AG04449 (cell line): ENCODE measurements at regions not wholly inside any gene's neighbourhood (a gene's known extent, or its start where the extent isn't known, plus 50 kb on each side); places are given as distances from the start of the nearest gene placed in this dataset.
"Not testable (repeated sequence)": the region's sequence is repeated elsewhere in the genome, so short reads cannot be mapped to it uniquely, and the experiment has no call there.

ENCODE experiments used
- CTCF ChIA-PET: fragments of 350-600 bp; formaldehyde crosslinking; extraction: SDS; loops from one replicate; lab custom pipeline; 2021; ENCODE audit warnings: antibody characterized with exemption; lab: Yijun Ruan, JAX
- POLR2A ChIA-PET: fragments of 400-600, 350-600 bp; formaldehyde crosslinking; extraction: SDS; loops from one replicate; lab custom pipeline; 2020; ENCODE audit warnings: antibody characterized with exemption, inconsistent platforms; lab: Yijun Ruan, JAX
- DNase-seq: peaks from one replicate; pipeline ENCODE4 v3.0.0-alpha.2; 2010; ENCODE audit warnings: low read depth, low spot score
- H3K4me3 ChIP-seq: 2 replicates; pipeline ENCODE4 v1.5.1; 2011; ENCODE audit warnings: low read depth, mild to moderate bottlenecking, control low read depth, low read length
- TF ChIP-seq, protein P1 (sequence below): IDR thresholded peaks from one replicate; pipeline ENCODE4 v1.5.1; 2011; ENCODE audit warnings: mild to moderate bottlenecking, moderate library complexity, low read length, control low read depth, inconsistent platforms; ENCODE audit not compliant: insufficient read depth; ENCODE audit errors: missing control alignments

DNA sequence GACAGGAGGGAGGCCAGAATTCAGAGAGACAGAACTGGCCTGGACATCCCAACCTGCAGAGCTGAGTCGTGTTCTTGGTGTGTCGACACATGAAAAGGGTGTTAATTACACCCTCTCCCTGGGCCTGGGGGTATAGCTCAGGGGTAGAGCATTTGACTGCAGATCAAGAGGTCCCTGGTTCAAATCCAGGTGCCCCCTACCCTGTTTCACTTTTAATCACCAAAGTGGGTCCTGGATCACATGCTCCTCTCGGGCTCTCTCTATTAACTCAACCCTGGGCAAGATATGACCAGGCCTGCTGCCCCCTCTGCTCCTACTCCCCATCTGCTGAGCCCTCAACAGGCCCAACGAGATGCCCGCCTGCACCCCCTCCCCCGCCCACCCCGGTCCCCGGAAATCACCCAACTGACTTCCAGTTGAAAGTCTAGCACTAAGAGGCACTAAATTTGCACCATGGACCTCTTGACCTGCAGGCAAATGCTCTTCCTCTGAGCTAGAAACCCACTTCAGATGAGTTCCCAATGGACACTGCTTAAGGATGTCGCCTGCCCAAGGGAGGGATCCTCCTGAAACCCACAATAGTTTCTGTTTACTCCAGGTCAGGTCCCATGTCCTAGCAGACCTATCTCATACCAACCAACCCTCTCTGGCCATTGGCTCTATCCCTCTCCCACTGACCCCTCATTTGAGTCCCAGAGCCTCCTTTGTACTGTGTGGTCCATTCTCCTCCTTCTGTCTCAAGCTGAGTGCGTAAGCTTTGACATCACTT, 137.6 kb downstream of the ZNF467 start:
- H3K4me3 ChIP-seq, result no peak overlapping the region
- DNase-seq, result no peak
- ChIA-PET POLR2A (no interaction called here), CTCF (interaction anchor here (1.3 kb wide), 1 partner anchor 11 kb away, joined by 5 read pairs; no protein-coding TSS in a partner anchor)
- TF ChIP-seq, protein P1, sequence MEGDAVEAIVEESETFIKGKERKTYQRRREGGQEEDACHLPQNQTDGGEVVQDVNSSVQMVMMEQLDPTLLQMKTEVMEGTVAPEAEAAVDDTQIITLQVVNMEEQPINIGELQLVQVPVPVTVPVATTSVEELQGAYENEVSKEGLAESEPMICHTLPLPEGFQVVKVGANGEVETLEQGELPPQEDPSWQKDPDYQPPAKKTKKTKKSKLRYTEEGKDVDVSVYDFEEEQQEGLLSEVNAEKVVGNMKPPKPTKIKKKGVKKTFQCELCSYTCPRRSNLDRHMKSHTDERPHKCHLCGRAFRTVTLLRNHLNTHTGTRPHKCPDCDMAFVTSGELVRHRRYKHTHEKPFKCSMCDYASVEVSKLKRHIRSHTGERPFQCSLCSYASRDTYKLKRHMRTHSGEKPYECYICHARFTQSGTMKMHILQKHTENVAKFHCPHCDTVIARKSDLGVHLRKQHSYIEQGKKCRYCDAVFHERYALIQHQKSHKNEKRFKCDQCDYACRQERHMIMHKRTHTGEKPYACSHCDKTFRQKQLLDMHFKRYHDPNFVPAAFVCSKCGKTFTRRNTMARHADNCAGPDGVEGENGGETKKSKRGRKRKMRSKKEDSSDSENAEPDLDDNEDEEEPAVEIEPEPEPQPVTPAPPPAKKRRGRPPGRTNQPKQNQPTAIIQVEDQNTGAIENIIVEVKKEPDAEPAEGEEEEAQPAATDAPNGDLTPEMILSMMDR, result no peak

DNA sequence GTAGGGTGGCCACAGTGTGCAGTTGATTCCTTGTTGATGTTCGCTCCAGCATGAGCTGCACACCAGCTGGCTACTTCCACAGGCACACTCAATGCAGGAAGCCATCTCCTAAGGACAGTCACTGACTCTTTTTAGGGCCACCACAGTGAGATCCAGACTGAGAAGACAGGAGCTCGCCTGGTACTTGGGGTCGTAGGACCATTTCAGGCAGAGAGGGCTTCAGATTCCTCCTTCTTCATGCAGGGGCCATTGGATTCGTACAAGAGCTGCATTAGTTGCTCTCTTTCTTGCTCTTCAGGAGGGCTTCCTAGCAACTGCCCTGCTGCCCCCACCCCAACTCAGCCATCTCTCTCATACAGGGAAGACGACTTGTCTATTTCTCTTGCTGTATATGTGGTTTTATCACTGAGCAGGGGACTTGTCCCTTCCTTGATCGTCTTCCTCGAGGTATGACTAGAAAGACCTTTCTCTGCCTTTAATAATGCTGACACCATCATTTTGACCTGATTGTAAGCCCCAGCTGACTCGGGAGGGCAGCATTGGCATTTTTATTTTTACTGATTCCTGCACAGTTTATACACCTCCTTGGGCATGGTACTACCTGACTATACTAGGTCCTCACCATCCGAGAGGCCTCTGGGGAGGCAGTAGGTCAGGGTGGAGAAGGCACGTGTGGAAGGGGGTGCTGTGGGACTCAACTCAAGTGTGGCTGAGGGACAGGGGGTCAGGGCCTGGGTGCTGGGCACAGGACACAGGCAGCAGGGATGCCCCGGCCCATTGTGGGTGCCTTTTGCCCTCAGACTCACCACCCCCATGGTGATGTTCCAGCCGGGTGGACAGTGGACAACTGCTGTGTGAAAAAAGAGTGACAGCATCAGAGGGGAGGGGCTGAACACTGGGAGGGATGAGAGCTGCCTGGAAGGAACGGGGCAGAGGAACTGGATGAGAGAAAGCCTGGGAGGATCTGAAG, 136.7 kb upstream of the ZNF746 start:
- TF ChIP-seq, protein P1, result no peak
- H3K4me3 ChIP-seq, result no peak overlapping the region
- ChIA-PET POLR2A (no interaction called here), CTCF (interaction anchor here (0.7 kb wide), 1 partner anchor 9 kb away, joined by 5 read pairs; no protein-coding TSS in a partner anchor)
- DNase-seq, result no peak

DNA sequence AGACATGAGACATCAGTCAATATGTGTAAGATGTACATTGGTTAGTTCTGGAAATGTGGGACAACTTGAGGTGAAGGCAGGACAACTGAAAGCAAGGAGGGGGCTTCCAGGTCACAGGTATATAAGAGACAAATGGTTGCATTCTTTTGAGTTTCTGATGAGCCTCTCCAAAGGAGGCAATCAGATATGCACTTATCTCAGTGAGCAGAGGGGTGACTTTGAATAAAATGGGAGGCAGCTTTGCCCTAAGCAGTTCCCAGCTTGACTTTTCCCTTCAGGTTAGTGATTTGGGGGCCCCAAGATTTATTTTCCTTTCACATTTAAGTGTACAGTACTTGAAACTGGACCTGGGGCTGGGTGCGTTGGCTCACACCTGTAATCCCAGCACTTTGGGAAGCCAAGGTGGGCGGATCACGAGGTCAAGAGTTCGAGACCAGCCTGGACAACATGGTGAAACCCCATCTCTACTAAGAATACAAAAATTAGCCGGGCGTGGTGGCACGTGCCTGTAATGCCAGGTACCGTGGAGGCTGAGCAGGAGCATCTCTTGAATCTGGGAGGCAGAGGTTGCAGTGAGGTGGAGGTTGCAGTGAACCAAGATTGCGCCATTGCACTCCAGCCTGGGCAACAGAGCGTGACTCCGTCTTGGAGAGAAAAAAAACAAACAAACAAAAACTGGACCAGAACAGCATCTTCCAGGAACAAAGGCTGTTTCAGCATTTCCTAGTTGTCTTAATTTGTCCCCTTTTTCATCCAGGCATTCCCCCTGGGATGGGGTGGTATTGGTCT, 130.9 kb upstream of the ZNF746 start:
- CTCF ChIA-PET, result interaction anchor here (1.6 kb wide), 1 partner anchor 10 kb away, joined by 4 read pairs; no protein-coding TSS in a partner anchor
- POLR2A ChIA-PET, DNase-seq, H3K4me3 ChIP-seq: not testable (repeated sequence)

DNA sequence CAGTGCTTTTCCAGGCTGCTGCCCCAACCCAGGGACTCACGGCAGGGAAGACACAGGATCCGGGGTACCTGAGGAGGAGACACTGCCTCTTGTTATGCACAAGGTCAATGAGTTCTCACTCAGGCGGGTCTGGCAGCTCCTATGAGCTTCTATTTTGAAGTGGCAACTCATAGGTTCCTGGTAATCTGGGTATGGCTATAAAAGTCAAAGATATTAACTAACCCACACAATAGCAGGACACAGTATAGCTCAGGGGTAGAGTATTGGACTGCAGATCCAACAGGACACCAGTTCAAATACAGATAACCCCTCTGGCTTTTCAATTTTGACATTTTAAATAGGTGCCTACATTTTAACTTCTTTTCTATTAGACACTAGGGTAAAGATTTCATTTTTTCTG, 130.3 kb upstream of the ZNF746 start:
- no peak for DNase-seq
- TF ChIP-seq, protein P1, result no peak
- ChIA-PET POLR2A (no interaction called here), CTCF (interaction anchor here (1.6 to 2.6 kb wide), 2 partner anchors 10 to 114 kb away, joined by 4 to 17 read pairs; no protein-coding TSS in a partner anchor)
- H3K4me3 ChIP-seq, result no peak overlapping the region

DNA sequence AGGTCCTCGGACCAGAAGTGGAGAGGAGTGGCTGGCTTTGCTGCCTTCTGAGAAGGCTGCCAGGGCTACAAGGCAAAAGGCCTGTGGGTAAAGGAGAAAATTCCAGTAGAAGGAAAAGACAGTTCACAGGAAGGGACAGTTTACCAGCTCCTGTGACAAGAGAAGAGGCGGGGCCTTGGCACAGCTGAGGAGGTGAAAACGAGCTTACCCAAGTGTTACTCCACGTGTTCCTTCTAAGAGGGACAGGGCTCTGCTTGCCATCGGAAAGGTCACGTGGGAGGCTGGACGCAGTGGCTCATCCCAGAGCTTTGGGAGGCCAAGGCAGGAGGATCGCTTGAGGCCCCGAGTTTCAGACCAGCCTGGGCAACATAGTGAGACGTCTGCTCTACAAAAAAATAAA, 129.4 kb upstream of the ZNF746 start:
- DNase-seq, result no peak
- ChIA-PET CTCF (interaction anchor here (1.6 to 6.0 kb wide), 3 partner anchors 11 to 316 kb away, joined by 4 to 30 read pairs (median 17); no protein-coding TSS in a partner anchor), POLR2A (no interaction called here)
- TF ChIP-seq, protein P1, result no peak
- H3K4me3 ChIP-seq, result no peak overlapping the region

DNA sequence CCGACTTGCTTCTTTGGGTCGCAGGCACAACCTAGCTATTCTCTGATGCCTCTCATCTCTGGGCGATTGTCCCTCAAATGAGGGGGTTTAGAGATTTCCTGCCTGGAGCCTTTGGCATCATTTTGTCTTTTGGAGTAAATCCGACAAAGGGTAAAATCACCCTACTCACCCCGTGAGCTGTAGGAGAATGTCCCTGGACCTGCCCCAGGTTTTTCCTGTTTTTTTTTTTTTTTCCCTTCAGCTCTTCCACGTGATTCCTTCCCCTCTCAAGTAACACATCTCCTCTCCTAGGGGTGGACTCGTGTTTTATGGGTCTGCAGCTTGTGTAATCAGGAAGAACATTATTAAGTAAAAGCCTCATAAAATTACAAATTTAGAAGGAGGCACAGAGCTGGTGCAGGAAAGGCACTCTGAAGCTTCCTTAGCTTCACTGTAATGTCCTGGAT, 128.4 kb upstream of the ZNF746 start:
- CTCF ChIA-PET, result interaction anchor here (0.6 to 6.0 kb wide), 16 partner anchors 9 to 315 kb away, joined by 3 to 30 read pairs (median 5); no protein-coding TSS in a partner anchor
- DNase-seq, result no peak
- no peak overlapping the region for H3K4me3 ChIP-seq
- POLR2A ChIA-PET, result interaction anchor here (0.6 kb wide), 1 partner anchor 9 kb away, joined by 3 read pairs; no protein-coding TSS in a partner anchor
- TF ChIP-seq, protein P1, result no peak
